SH-SY5Y (cell line): ENCODE measurements at regions not wholly inside any gene's neighbourhood (a gene's known extent, or its start where the extent isn't known, plus 50 kb on each side); places are given as distances from the start of the nearest gene placed in this dataset.
A peak's percentile ranks its signal among the peaks of the same experiment; 100 is the strongest.

Experiments
- GATA2 ChIP-seq: IDR thresholded peaks from 2 replicates; pipeline ENCODE4 v1.6.1; 2011; ENCODE audit warnings: mild to moderate bottlenecking, low read depth, low read length
- GATA3 ChIP-seq: IDR thresholded peaks from 2 replicates; pipeline ENCODE4 v1.6.1; 2011; ENCODE audit warnings: low read depth, mild to moderate bottlenecking, low read length, moderate library complexity

GRCh38 chr5:82702046-82702445 is 375.1 kb downstream of the TMEM167A start:
- TF ChIP-seq GATA2, result no peak
- no peak for TF ChIP-seq GATA3

- TF ChIP-seq GATA3 (no peak), GATA2 (no peak)
Measured at GRCh38 chr5:82699737-82700136, 377.5 kb downstream of the TMEM167A start.

GRCh38 chr5:82698026-82698425 is 379.2 kb downstream of the TMEM167A start:
- no peak for TF ChIP-seq GATA2
- TF ChIP-seq GATA3, result no peak

- TF ChIP-seq GATA2 (no peak), GATA3 (no peak)
Measured at GRCh38 chr5:82694711-82695285, 382.4 kb downstream of the TMEM167A start.

- TF ChIP-seq GATA3 (no peak), GATA2 (no peak)
Measured at GRCh38 chr5:82692826-82693225, 384.4 kb downstream of the TMEM167A start.

- TF ChIP-seq GATA3 (no peak), GATA2 (no peak)
Measured at GRCh38 chr5:82684659-82685058, 392.5 kb downstream of the TMEM167A start.

GRCh38 chr5:82684165-82684564 is 393.0 kb downstream of the TMEM167A start:
- TF ChIP-seq GATA2 (no peak), GATA3 (no peak)

- TF ChIP-seq GATA3 (no peak), GATA2 (no peak)
Measured at GRCh38 chr5:82679660-82680059, 397.5 kb downstream of the TMEM167A start.

- TF ChIP-seq GATA2 (no peak), GATA3 (no peak)
Measured at GRCh38 chr5:82676661-82677060, 398.5 kb upstream of the RPS23 start.

GRCh38 chr5:82674671-82675070 is 396.5 kb upstream of the RPS23 start:
- TF ChIP-seq GATA3, result no peak
- TF ChIP-seq GATA2, result no peak

GRCh38 chr5:82673057-82673809 is 395.1 kb upstream of the RPS23 start:
- TF ChIP-seq GATA3, result no peak
- no peak for TF ChIP-seq GATA2

GRCh38 chr5:82670692-82671091 is 392.5 kb upstream of the RPS23 start:
- TF ChIP-seq GATA2 (peak; percentile 60; the same call in 1 of the 2 replicates), GATA3 (peak; percentile 78)

GRCh38 chr5:82669720-82670119 is 391.6 kb upstream of the RPS23 start:
- TF ChIP-seq GATA3, result no peak
- no peak for TF ChIP-seq GATA2

- TF ChIP-seq GATA3, result no peak
- TF ChIP-seq GATA2, result no peak
Measured at GRCh38 chr5:82666312-82666711, 388.2 kb upstream of the RPS23 start.

- TF ChIP-seq GATA2 (no peak), GATA3 (no peak)
Measured at GRCh38 chr5:82664732-82665131, 386.6 kb upstream of the RPS23 start.

- TF ChIP-seq GATA2, result no peak
- no peak for TF ChIP-seq GATA3
Measured at GRCh38 chr5:82663225-82663624, 385.1 kb upstream of the RPS23 start.
